ENCODE measurements at regions not wholly inside any gene's neighbourhood (a gene's known extent, or its start where the extent isn't known, plus 50 kb on each side); places are given as distances from the start of the nearest gene placed in this dataset.

- Histone ChIP-seq H2AFZ (ENCODE audit: low read length) (no peak overlapping the region), H3K4me1 (ENCODE audit: insufficient read depth, low read length) (peaks cover 19% of the 10 kb centered on the region), H3K27me3 (ENCODE audit: control insufficient read depth in 1 of 2, insufficient read depth in 2 of 2, low read length in 2 of 2) (peaks cover 0 to 4% of the 10 kb centered on the region in 2 experiments; a peak in 2 of 5 replicates), H3K4me2 (ENCODE audit: low read depth, low read length) (no peak overlapping the region), H3K27ac (ENCODE audit: extremely low read length, insufficient read depth, low read length) (no peak overlapping the region), H3K4me3 (replicated peaks in 1 of 3; ENCODE audit: insufficient read depth in 1 of 3, low read depth in 2 of 3, low read length in 3 of 3) (no peak overlapping the region), H3K9me3 (ENCODE audit: low read length) (no peaks in the 10 kb centered on the region), H3K36me3 (replicated peaks in 1 of 2; ENCODE audit: control insufficient read depth in 1 of 2, insufficient read depth in 2 of 2, low read length in 2 of 2) (no peaks in the 10 kb centered on the region), H4K20me1 (ENCODE audit: insufficient read depth, low read length) (no peaks in the 10 kb centered on the region), H3K79me2 (ENCODE audit: insufficient read depth, low read length) (no peaks in the 10 kb centered on the region), H3K9ac (ENCODE audit: insufficient read depth, low read depth, low read length) (no peak overlapping the region)
- DNase-seq (ENCODE audit: low spot score): no peak
- ATAC-seq: no peak
- FAIRE-seq: no peak
- in situ Hi-C loops (cut with HindIII; ENCODE audit: extremely low pct_ligation_motif_present, low pct_unique_long_range_greater_than_20kb): no loop called here
- no TSS peak for BruUV-seq (replicated peaks)
- WGBS (ENCODE audit: low lambda C conversion rate): 24% methylated on average over 4 of the region's 5 CpGs
- CTCF ChIA-PET (ENCODE audit: low intra/inter-chr PET ratio, low total read pairs): no interaction called here
- no peak for TF ChIP-seq AKAP8 (CRISPR knock-in tag; IDR thresholded peaks at IDR 0.05)
- TF ChIP-seq ZNF790 (CRISPR knock-in tag; IDR thresholded peaks at IDR 0.05; ENCODE audit: borderline replicate concordance): no peak
- no peak for TF ChIP-seq ZNF639 (CRISPR knock-in tag; conservative IDR thresholded peaks at IDR 0.05)
- no peak for TF ChIP-seq ZBTB38 (CRISPR knock-in tag; IDR thresholded peaks at IDR 0.05)
- no peak for TF ChIP-seq PHF8 (CRISPR knock-in tag; IDR thresholded peaks at IDR 0.05)
- TF ChIP-seq NFRKB (IDR thresholded peaks at IDR 0.05): no peak
- no peak for TF ChIP-seq HNRNPLL (IDR thresholded peaks at IDR 0.05; ENCODE audit: low read depth, low read length, poor library complexity, severe bottlenecking)
- no peak for TF ChIP-seq KLF16 (CRISPR knock-in tag; IDR thresholded peaks at IDR 0.05)
- no peak for TF ChIP-seq MED13 (CRISPR knock-in tag; IDR thresholded peaks at IDR 0.05)
- intact Hi-C loops (cut with micrococcal nuclease; ENCODE audit: unreplicated experiment): no loop called here
- POLR2A ChIA-PET: no interaction called here
Measured at GRCh38 chr15:79166311-79166955, 75.9 kb upstream of the RASGRF1 start.

All from HepG2 (cell line).